Upper lobe of right lung (tissue), 1 donor: ENCODE measurements at regions not wholly inside any gene's neighbourhood (a gene's known extent, or its start where the extent isn't known, plus 50 kb on each side); places are given as distances from the start of the nearest gene placed in this dataset.

Source experiments
- ATAC-seq: fragments of 200-7000 bp; cut with Tn5 transposase; one replicate; pipeline ENCODE4 v1.9.1; 2020; ENCODE audit warnings: mild to moderate bottlenecking, moderate library complexity
- DNase-seq: peaks from one replicate; pipeline ENCODE4 v3.0.0-alpha.2; 2020
- H3K27ac ChIP-seq: fragments of 200-600 bp; one replicate; pipeline ENCODE4 v1.8.0; 2022
- H3K27me3 ChIP-seq: fragments of 200-600 bp; one replicate; pipeline ENCODE4 v1.8.0; 2022; ENCODE audit warnings: mild to moderate bottlenecking
- H3K36me3 ChIP-seq: fragments of 200-600 bp; one replicate; pipeline ENCODE4 v1.8.0; 2022
- H3K4me1 ChIP-seq: fragments of 200-600 bp; one replicate; pipeline ENCODE4 v1.8.0; 2022
- H3K4me3 ChIP-seq: fragments of 200-600 bp; one replicate; pipeline ENCODE4 v1.8.0; 2022; ENCODE audit warnings: mild to moderate bottlenecking
- H3K9me3 ChIP-seq: fragments of 200-600 bp; one replicate; pipeline ENCODE4 v1.8.0; 2022
- intact Hi-C: fragments of 100-400 bp; cut with DNase I; formaldehyde crosslinking; loops from one replicate; pipeline ENCODE4 v1.11.0; 2022
- TF ChIP-seq, protein P1 (sequence below): fragments of 200-600 bp; IDR thresholded peaks from one replicate; pipeline ENCODE4 v1.8.0; 2022; ENCODE audit warnings: antibody characterized with exemption
- donor health status: DM: no; HTN: yes; CAD: no; lungs with severe emphysema.

DNA sequence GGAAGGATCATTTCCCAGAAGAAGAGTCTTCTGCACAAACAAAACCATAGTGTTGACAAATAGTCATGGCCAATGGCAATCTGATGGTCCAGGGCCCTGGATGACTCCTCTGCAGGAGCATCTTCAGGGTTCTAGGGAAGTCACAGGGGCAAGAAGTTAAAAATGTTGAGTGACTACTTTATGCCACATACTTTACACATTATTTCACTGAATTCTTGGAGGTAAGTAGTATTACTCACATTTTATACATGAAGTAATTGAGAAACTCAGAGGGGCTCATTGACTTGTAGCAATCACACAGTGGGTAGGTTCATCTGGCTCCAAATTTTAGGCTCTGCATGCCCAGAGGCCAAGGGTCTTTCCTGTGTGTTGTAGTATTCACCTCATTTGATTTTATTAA lies 430.2 kb upstream of the MCTP2 start:
- no peak overlapping the region for H3K27ac ChIP-seq
- no peak for ATAC-seq
- no peaks in the 10 kb centered on the region for H3K36me3 ChIP-seq
- H3K4me1 ChIP-seq: no peaks in the 10 kb centered on the region
- H3K9me3 ChIP-seq: no peaks in the 10 kb centered on the region
- H3K27me3 ChIP-seq: no peaks in the 10 kb centered on the region
- TF ChIP-seq, protein P1, sequence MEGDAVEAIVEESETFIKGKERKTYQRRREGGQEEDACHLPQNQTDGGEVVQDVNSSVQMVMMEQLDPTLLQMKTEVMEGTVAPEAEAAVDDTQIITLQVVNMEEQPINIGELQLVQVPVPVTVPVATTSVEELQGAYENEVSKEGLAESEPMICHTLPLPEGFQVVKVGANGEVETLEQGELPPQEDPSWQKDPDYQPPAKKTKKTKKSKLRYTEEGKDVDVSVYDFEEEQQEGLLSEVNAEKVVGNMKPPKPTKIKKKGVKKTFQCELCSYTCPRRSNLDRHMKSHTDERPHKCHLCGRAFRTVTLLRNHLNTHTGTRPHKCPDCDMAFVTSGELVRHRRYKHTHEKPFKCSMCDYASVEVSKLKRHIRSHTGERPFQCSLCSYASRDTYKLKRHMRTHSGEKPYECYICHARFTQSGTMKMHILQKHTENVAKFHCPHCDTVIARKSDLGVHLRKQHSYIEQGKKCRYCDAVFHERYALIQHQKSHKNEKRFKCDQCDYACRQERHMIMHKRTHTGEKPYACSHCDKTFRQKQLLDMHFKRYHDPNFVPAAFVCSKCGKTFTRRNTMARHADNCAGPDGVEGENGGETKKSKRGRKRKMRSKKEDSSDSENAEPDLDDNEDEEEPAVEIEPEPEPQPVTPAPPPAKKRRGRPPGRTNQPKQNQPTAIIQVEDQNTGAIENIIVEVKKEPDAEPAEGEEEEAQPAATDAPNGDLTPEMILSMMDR: no peak
- intact Hi-C loops: no loop called here
- H3K4me3 ChIP-seq: no peak overlapping the region
- no peak for DNase-seq

GRCh38 chr15:93800805-93801204 lies 430.6 kb upstream of the MCTP2 start:
- Histone ChIP-seq H3K27me3 (no peaks in the 10 kb centered on the region), H3K36me3 (no peaks in the 10 kb centered on the region), H3K4me1 (no peaks in the 10 kb centered on the region), H3K27ac (no peak overlapping the region), H3K4me3 (no peak overlapping the region), H3K9me3 (no peaks in the 10 kb centered on the region)
- intact Hi-C loops: no loop called here
- ATAC-seq (no peak), DNase-seq (no peak)
- TF ChIP-seq, protein P1: no peak

- Histone ChIP-seq H3K4me3 (no peak overlapping the region), H3K36me3 (no peaks in the 10 kb centered on the region), H3K4me1 (no peaks in the 10 kb centered on the region), H3K27me3 (no peaks in the 10 kb centered on the region), H3K27ac (no peak overlapping the region), H3K9me3 (no peaks in the 10 kb centered on the region)
- DNase-seq (no peak), ATAC-seq (no peak)
- intact Hi-C loops: no loop called here
- TF ChIP-seq, protein P1: no peak
These were observed 441.9 kb upstream of the MCTP2 start for GRCh38 chr15:93789441-93789840.

DNA sequence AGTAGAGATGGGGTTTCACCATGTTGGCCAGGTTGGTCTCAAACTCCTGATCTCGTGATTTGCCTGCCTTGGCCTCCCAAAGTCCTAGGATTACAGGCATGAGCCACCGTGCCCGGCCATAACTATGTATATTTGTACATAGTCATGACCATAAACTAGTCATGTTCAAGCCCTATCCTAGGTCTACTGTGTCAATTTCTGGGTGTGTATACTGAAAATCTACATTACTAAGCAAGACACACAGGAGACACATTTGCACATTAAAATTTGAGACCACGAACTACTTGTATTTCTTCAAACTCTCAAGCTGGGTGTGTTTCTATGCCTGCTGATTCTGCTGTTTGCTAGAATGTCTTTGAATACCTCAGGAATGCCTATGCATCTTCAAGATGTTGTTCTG lies 451.3 kb upstream of the MCTP2 start:
- Histone ChIP-seq H3K4me1 (no peaks in the 10 kb centered on the region), H3K27ac (no peak overlapping the region), H3K9me3 (no peaks in the 10 kb centered on the region), H3K36me3 (no peaks in the 10 kb centered on the region), H3K4me3 (no peak overlapping the region), H3K27me3 (no peaks in the 10 kb centered on the region)
- ATAC-seq: no peak
- TF ChIP-seq, protein P1: no peak
- intact Hi-C loops: no loop called here
- DNase-seq: no peak

GRCh38 chr15:93779341-93779740 lies 452.0 kb upstream of the MCTP2 start:
- no peaks in the 10 kb centered on the region for H3K27me3 ChIP-seq
- ATAC-seq (no peak), DNase-seq (no peak)
- no peaks in the 10 kb centered on the region for H3K36me3 ChIP-seq
- no peaks in the 10 kb centered on the region for H3K9me3 ChIP-seq
- H3K27ac ChIP-seq: no peak overlapping the region
- H3K4me3 ChIP-seq: no peak overlapping the region
- H3K4me1 ChIP-seq: no peaks in the 10 kb centered on the region
- TF ChIP-seq, protein P1: no peak
- intact Hi-C loops: no loop called here
